Fibroblast of upper back skin (primary cell): ENCODE measurements at regions not wholly inside any gene's neighbourhood (a gene's known extent, or its start where the extent isn't known, plus 50 kb on each side); places are given as distances from the start of the nearest gene placed in this dataset.
"Not testable (repeated sequence)": the region's sequence is repeated elsewhere in the genome, so short reads cannot be mapped to it uniquely, and the experiment has no call there.

Experiments used
- DNase-seq: peaks from one replicate; pipeline ENCODE4 v3.0.0-alpha.2; 2013

GRCh38 chr14:71165121-71166031 lies 258.1 kb downstream of the PCNX1 start:
- peak; percentile 35 for DNase-seq

GRCh38 chr14:71166180-71166837 lies 259.1 kb downstream of the PCNX1 start:
- peak; percentile 85 for DNase-seq

GRCh38 chr14:71167325-71167950 lies 260.2 kb downstream of the PCNX1 start:
- DNase-seq: not testable (repeated sequence)

GRCh38 chr14:71168161-71168560 lies 260.9 kb downstream of the PCNX1 start:
- not testable (repeated sequence) for DNase-seq

GRCh38 chr14:71168564-71169427 lies 261.5 kb downstream of the PCNX1 start:
- no peak for DNase-seq

GRCh38 chr14:71169861-71170260 lies 262.6 kb downstream of the PCNX1 start:
- no peak for DNase-seq

GRCh38 chr14:71175491-71175890 lies 268.2 kb downstream of the PCNX1 start:
- DNase-seq: no peak

GRCh38 chr14:71179066-71179465 lies 271.8 kb downstream of the PCNX1 start:
- DNase-seq: no peak

- no peak for DNase-seq
Measured at GRCh38 chr14:71180397-71180796, 273.1 kb downstream of the PCNX1 start.

GRCh38 chr14:71181215-71182003 lies 274.1 kb downstream of the PCNX1 start:
- no peak for DNase-seq

- no peak for DNase-seq
Measured at GRCh38 chr14:71183876-71184689, 276.8 kb downstream of the PCNX1 start.

GRCh38 chr14:71185637-71186036 lies 278.4 kb downstream of the PCNX1 start:
- no peak for DNase-seq

GRCh38 chr14:71187633-71188356 lies 280.5 kb downstream of the PCNX1 start:
- peak; percentile 33 for DNase-seq

- DNase-seq: no peak
Measured at GRCh38 chr14:71190770-71191374, 283.6 kb downstream of the PCNX1 start.

- DNase-seq: no peak
Measured at GRCh38 chr14:71193663-71194062, 286.4 kb downstream of the PCNX1 start.

GRCh38 chr14:71194251-71194650 lies 287.0 kb downstream of the PCNX1 start:
- no peak for DNase-seq

GRCh38 chr14:71196921-71197320 lies 289.7 kb downstream of the PCNX1 start:
- DNase-seq: no peak

GRCh38 chr14:71198687-71199086 lies 291.4 kb downstream of the PCNX1 start:
- no peak for DNase-seq

- no peak for DNase-seq
Measured at GRCh38 chr14:71201840-71202239, 294.6 kb downstream of the PCNX1 start.

- DNase-seq: peak; percentile 40
Measured at GRCh38 chr14:71202881-71203280, 295.6 kb downstream of the PCNX1 start.
